ENCODE measurements at regions not wholly inside any gene's neighbourhood (a gene's known extent, or its start where the extent isn't known, plus 50 kb on each side); places are given as distances from the start of the nearest gene placed in this dataset.

DNA sequence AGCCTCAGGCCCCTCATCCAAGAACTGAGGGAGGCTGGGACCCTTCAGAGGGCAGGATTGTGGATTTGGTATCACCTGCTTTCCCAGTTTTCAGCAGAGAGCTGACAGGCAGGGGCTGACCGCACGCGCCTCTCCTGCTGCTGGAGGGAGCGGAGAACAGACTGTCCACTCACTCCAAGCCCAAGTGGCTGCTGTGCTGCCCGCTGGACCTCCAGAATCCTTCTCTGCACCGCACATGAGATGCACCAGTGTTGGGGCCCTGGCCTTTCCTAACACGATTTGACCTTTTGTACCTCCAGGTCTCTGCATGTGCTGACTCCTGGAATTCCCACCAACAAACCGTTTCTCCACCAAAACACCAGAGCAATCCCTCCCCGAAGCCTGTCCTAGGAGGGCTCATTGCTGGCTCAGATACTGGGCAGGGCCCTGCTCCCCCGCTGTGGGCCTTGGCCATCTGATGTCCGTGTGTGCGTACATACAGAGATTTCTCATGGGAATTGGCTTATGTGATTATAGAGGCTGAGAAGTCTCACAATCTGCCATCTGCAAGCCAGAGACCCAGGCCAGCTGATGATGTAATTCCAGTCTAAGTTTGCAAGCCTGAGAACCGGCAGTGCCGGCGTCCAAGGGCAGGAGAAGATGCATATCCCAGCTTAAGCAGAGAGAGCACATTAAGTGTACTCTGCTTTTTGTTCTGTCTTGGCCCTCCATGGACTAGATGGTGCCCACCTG is 141.7 kb downstream of the GADD45G start:
- DNase-seq (ENCODE audit: low read depth): no peak

GRCh38 chr9:89747596-89747995 is 142.8 kb downstream of the GADD45G start:
- DNase-seq (ENCODE audit: low read depth): no peak

GRCh38 chr9:89748021-89748670 is 143.3 kb downstream of the GADD45G start:
- no peak for DNase-seq (ENCODE audit: low read depth)

- no peak for DNase-seq (ENCODE audit: low read depth)
Observed at GRCh38 chr9:89748831-89749499, 144.2 kb downstream of the GADD45G start.

- no peak for DNase-seq (ENCODE audit: low read depth)
Observed at GRCh38 chr9:89749500-89750116, 144.8 kb downstream of the GADD45G start.

DNA sequence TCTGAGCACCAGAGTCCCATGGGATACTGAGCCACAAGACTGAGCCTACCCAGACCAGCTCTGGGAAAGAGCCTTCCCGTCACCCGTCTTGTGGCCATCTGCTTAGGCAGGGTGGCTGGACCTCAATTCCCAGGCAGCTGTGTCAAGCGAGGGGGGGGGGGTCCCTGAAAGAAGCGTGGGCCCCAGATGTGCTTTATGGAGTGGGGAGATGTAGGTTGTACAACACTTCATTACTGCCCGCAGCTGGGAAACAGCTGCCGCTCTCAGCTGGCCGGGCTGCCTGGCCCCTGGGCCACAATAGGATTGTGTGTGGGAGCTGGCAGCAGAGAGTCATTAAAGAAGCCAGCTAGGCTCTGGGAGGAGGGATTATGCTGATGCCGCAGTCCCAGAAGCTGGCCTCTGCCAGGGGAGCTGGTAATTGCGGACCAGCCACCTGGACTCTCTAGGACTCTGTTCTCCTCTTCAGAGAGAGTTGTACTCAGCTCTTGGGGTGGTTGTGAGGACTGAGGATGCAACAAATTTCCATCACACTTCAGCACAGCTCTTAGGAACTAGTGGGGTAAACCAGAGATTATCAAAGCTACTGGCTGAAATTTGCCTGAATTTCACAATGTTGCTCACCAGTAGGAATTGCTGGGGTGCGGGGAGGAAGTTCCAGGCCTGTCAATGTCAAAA is 145.4 kb downstream of the GADD45G start:
- DNase-seq (ENCODE audit: low read depth): no peak

GRCh38 chr9:89751079-89751825 is 146.4 kb downstream of the GADD45G start:
- no peak for DNase-seq (ENCODE audit: low read depth)

DNA sequence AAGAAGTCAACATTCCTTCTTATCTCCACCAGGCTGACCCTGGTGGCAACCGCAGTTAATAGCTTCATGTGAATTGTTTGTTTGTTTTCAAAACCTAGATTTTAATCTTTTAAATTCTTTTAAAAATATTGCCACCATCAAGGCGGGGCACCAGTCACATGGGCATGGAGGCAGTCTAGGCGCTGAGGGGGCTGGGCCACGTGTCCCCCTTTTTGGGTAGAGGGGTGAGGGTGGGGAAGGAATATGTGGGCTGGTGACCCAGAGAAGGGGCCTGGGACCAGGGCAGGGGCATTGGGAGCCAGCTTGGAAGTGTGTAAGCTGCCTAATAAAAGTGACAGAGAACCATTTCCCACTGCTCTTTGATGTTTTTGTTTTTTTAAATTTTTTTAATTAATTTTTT is 147.3 kb downstream of the GADD45G start:
- DNase-seq (ENCODE audit: low read depth): no peak

DNA sequence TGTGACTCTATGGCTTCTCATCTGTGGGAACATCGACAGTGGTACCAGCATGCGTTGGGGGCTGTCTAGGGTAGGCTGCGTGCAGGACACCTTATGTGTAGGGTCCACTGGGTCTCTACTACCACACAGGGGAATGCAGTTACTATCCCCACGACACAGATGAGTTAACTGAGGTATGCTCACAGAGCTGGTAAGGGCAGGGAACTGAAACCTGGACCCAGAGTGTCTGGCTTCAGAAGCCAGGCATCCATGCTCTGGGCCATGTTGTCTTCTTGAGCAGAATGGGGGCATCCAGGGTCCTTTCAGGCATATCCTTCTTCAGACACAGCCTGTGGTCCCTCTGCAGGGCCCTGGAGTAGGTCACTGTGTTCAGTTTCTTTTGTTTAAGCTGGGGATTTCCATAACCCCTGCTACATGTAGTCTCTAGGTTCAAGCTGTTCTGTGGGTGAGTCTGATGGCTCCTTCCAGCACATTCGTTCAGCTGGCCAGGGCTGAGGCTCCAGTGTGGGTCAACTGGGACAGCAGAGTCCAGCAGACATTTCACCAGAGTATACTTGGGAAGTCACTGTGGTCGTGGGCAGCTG is 148.8 kb downstream of the GADD45G start:
- no peak for DNase-seq (ENCODE audit: low read depth)

- no peak for DNase-seq (ENCODE audit: low read depth)
Observed at GRCh38 chr9:89754193-89754592, 149.4 kb downstream of the GADD45G start.

DNA sequence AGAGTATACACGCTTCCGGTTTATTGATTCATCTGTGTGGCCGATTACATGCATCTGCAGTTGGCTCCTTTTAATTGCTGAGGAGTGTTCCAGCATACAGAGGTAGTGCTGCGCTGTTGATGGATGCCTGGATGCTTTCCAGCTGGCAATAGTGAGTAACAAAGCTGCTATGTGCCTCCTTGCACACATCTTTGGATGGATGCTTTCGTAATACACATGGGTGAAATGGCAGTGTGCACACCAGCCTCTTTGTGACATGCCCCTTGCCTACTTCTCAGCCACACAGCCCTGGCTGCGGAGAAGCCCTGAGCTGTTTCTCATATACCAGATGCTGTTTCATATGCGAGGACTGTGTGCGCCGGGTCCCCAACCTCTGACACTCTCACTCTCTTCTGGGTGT is 151.0 kb downstream of the GADD45G start:
- peak; percentile 59 for DNase-seq (ENCODE audit: low read depth)

GRCh38 chr9:89756891-89757537 is 152.2 kb downstream of the GADD45G start:
- no peak for DNase-seq (ENCODE audit: low read depth)

DNA sequence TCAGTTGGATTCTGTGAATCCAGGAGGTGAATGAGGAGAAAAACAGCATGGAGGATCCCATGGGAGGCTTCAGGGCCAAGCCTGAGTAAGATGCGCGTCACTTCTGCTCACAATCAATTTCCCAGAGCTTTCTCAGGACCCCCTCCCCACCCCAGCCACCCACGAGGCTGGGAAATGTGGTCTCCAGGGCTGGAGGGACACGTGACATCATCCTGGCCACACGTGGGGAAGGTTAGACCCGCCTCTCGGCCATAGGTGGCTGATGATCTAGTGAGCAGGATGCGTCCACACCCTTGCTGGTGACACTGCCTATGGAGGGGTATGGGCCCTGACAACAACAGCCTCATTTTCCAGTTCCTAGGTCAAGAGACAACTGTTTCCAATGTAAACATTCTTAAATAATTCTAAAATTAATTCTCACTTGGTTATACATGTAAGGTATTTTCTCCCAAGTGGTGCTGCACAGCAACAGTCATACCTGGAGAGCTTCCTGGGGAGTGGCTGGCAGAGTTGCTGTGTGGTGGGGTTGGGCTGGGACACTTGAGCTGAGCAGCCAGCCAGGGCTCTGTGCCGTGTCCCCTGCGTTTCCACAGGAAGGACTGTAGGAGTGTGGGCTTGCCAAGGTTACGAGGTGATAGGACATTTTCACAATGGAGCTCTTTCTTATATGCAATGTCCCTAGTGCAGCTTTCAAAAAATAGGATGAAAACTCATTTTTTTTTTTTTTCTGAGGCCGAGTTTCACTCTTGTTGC is 153.1 kb downstream of the GADD45G start:
- no peak for DNase-seq (ENCODE audit: low read depth)

DNA sequence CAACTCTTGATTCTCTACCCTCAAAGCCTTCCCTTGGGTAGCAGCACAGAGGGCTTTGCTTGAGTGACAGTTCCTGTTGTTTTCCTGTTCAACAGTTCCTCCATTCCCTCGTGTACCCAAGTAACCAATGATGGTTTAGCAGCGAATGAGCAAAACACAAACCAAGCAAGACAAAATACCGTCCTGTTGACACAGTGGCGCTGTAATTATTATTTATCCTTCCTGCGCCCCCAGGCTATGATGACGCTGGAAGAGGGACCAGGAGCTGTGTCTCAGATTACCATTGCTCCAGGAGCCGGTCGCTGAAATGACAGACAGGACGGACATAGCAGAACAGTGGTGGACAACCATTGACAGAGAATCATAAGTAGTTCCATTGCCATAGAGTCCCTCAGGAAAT is 154.8 kb downstream of the GADD45G start:
- DNase-seq (ENCODE audit: low read depth): no peak

GRCh38 chr9:89760123-89760522 is 155.3 kb downstream of the GADD45G start:
- no peak for DNase-seq (ENCODE audit: low read depth)

DNA sequence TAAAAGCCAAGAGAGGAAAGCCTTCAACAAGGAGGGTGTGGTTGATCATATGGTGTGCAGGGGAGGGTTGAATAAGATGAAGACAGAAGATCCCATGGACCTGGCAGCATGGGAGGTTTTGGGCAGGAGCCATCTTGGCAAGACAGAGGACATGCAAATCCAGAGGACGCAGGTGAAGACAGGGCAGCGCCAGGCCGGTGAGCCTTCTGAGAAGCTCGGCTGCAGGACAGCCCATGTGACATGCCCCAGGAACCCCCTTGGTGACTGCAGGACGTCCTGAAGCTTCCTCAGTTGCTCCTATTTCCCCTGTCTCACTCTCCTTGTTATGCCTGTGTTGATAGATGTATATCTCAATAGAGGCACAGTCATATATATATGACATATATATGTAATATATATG is 159.4 kb downstream of the GADD45G start:
- DNase-seq (ENCODE audit: low read depth): no peak

- no peak for DNase-seq (ENCODE audit: low read depth)
Observed at GRCh38 chr9:89765211-89765946, 160.6 kb downstream of the GADD45G start.

GRCh38 chr9:89766991-89767390 is 162.2 kb downstream of the GADD45G start:
- DNase-seq (ENCODE audit: low read depth): no peak

DNA sequence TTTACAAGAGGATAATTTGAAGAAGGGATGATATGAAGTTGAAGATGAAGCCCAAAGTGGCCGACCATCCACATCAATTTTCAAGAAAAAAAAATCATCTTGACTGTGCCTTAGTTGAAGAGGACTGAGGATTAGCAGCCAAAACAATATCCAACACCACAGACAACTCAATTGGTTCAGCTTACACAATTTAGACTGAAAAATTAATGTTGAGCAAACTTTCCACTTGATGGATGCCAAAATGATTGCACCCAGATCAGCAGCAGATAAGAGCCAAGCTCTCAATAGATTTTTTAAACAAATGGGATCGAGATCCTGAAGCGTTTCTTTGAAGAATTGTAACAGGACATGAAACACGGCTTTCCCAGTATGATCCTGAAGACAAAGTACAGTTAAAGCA is 163.2 kb downstream of the GADD45G start:
- no peak for DNase-seq (ENCODE audit: low read depth)

All from Daoy (cell line).